SH-SY5Y (cell line): ENCODE measurements at regions not wholly inside any gene's neighbourhood (a gene's known extent, or its start where the extent isn't known, plus 50 kb on each side); places are given as distances from the start of the nearest gene placed in this dataset.

ENCODE experiments used
- GATA2 ChIP-seq: IDR thresholded peaks from 2 replicates; pipeline ENCODE4 v1.6.1; 2011; ENCODE audit warnings: mild to moderate bottlenecking, low read depth, low read length
- GATA3 ChIP-seq: IDR thresholded peaks from 2 replicates; pipeline ENCODE4 v1.6.1; 2011; ENCODE audit warnings: low read depth, mild to moderate bottlenecking, low read length, moderate library complexity

GRCh38 chr16:6363396-6363795 lies 969.2 kb upstream of the RBFOX1 start:
- no peak for TF ChIP-seq GATA2
- TF ChIP-seq GATA3: no peak

DNA sequence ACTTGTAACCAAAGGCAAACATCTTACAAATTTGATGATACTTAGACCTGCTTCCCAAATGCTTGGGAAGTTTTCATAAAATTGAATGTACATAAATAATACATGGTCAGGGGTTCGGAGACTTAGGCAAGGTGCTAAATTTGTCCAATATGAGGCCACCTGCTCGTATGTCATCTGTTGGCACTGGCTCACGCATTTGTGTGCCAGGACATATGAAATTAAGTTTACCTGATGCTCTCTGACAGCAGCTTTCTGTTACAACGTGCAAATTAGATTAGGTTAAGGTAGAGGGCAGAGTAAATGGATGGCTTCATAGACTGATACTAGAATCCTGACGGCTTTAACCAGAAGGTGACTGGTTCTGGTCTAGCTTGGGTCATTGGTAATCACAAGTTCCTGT lies 970.3 kb upstream of the RBFOX1 start:
- TF ChIP-seq GATA2: no peak
- no peak for TF ChIP-seq GATA3

- TF ChIP-seq GATA2 (no peak), GATA3 (no peak)
Measured at GRCh38 chr16:6360641-6361040, 972.0 kb upstream of the RBFOX1 start.

DNA sequence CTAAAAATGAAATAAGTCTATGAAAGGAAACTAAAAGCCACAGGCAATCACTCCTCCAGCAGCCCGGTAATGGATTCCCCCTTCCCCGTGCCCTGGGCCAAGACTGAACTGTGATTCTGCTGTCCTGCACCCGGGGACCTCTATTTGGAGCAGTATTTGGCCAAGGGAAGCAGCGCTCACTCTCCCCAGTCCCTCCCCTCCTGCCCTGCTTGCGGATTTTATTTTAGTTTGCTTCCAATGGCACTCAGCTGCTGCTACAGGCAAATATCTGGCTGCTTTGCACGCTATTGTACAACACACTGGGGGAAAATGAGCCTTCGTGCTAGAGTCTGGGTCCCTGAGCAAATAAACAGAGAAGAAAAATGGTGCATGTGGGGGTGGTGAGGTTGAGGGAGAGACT lies 975.7 kb upstream of the RBFOX1 start:
- no peak for TF ChIP-seq GATA2
- TF ChIP-seq GATA3: no peak

DNA sequence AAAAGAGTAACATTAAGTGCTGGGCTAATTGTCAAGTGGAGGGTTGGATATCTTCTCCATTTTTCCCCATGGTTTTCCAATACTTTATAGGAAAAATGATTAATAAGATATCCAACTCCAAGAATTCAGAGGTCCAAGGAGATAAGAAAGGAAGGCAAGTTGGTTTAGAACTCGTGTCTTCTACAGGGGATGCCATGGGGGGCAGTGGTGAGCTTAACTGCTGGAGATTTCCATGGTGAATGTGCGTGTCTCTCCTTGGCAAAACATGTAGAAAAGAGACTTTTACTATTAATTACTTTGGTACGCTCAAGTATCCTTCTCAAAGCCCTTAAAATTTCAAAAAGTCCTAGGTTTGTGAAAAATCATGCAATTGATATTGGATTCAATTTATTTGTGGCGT lies 982.9 kb upstream of the RBFOX1 start:
- TF ChIP-seq GATA2: no peak
- no peak for TF ChIP-seq GATA3

DNA sequence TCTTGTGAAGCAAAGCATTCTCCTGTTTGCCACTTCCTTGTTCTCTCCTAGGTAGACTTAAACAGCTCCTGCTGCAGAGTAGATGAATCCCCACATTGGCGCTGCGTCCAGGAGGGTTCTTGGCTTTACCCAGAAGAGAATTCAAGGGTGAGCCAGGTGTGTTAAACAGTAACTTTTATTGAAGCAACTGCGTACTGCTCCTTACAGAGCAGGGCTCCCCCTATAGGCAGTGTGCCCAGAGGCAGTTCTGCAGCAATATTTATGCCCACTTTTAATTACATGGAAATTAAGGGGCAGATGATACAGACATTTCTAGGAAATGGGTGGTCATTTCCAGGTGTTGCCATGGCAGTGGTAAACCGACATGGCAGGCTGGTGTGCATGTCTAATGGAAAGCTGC lies 987.6 kb upstream of the RBFOX1 start:
- TF ChIP-seq GATA2 (no peak), GATA3 (no peak)

- TF ChIP-seq GATA3 (no peak), GATA2 (no peak)
Measured at GRCh38 chr16:6343157-6343556, 989.5 kb upstream of the RBFOX1 start.

DNA sequence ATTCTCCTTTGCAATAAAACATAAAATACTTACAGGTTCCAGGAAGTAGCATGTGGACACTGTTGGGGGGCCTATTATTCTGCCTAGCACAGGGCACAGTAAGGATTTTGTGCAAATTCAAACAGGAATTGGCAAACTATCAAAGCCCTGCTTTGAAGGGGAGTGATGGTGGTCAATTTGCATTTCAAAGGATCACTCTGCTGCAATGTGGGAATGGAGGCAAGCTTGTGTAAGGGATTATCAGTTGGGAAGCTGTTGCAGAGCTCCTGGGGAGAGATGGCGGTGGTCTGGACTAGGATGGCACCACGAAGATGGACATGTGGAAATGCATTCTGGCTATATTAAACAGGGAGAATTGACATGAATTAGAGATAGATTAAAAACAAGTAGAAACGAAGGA lies 990.7 kb upstream of the RBFOX1 start:
- no peak for TF ChIP-seq GATA3
- no peak for TF ChIP-seq GATA2

DNA sequence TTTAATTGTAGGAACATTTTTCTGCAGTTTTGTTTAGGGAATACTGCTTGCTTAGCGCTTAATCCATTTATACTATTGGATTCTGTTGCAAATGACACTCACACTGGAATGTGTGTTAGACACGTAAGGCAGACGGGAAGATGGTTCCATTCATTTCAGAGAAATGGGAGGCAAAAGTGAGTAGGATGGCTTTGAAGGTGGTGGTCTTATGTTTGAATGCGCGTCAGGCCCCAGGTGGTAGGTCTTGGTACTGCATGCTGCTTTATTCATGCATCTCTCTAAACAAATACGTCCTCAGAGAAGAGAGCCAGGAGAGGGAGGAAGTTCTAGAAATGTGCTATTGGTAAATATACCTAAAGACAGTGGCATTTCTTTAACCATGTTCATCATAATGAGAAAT lies 997.6 kb upstream of the RBFOX1 start:
- TF ChIP-seq GATA2 (no peak), GATA3 (no peak)

DNA sequence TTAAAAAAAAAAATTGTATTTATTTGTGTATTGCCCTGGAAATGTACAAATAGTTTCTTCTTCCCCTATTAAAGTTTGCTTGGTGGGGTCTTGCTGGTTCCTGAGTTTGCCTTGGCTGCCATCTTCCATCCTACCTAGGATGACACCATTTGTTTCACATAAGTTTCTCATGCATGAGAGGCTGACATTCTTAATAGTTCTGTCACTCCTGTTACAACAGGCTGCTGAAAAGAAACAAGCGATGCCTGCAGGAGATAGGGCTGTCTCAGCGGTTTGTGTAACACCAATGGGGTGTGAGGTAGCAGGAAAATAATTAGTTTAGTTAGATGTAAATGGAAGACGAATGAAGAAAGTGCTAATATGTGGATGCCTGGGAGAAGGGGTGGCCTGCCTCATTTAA lies 1000.9 kb upstream of the RBFOX1 start:
- no peak for TF ChIP-seq GATA2
- TF ChIP-seq GATA3: no peak

DNA sequence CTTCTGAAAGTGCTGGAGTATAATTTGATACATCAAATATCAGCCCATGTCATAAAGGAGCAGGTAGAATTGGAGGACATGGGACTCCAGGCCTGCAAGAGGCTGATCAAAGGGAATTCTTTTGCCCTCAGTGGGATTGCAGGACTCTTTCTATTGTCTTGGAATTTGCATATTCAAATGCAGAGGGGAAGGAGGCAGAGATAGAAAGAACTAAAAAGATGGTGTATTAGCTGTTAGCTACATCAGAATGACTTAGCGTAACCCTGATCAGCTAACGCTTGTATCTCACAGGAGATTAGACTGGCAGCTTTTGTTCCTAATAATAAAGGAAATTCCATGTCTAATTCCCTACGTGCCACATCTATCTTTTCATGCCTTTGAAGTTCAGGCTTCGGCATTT lies 1014.7 kb upstream of the RBFOX1 start:
- TF ChIP-seq GATA3 (no peak), GATA2 (no peak)

DNA sequence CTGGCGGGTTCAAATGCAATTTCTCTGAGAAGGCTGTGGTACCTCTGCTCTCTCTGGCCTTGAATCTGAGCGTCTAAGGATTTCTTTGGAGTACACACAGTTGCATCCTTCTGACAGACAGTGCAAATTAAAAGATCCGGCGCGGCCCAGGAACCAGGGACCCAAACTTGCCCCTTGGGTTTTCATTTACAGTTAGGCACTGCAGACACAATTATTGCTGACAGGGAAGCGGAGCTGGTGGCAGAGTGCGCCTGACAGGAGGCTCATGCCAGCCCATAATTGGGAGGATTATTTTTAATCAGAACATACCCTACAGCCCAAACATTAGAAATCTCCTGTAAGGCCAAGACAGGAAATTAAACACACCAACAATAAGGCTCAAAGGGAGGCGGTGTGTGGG lies 1023.4 kb upstream of the RBFOX1 start:
- TF ChIP-seq GATA2 (no peak), GATA3 (no peak)

GRCh38 chr16:6308176-6308575 lies 1024.5 kb upstream of the RBFOX1 start:
- TF ChIP-seq GATA3 (no peak), GATA2 (no peak)

DNA sequence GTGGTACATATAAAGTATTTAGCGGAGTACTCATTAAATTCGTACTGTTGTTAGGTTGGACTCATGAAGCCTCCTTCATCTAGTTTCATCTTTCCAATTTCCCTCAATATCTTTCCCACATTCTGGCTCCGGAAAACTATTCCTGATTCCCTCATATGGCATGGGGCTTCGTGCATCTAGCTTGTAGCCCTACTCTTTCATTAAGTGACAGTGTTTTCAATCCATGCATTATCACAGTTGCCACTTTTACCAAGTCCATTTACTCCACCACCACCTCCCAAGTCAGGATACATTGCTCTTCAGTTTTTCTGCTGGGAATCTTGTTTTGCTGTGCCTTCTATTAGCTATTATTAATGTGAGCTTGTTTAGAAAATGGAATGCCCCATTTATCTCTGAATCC lies 1032.1 kb upstream of the RBFOX1 start:
- TF ChIP-seq GATA2: no peak
- no peak for TF ChIP-seq GATA3

GRCh38 chr16:6297666-6298410 lies 1034.8 kb upstream of the RBFOX1 start:
- TF ChIP-seq GATA2 (no peak), GATA3 (no peak)

DNA sequence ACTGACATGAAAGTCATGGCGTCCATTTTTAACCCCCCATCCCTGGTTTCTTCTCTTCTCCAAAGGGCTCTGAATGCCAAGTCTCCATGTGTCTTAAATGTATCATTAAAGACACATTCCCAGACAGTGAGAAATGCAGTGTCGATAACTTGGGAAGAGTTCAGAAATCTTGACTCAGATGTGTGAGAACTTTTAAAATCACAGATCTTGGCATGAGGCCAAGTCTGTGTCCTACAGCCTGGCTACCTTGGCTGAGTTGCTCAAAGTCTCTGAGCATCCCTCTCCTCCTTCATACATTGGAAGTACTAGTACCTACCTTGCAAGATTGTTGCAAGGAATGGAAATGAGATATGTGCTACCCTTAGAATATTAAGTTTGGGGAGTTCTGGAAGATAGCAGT lies 1046.5 kb upstream of the RBFOX1 start:
- TF ChIP-seq GATA2 (no peak), GATA3 (no peak)
